Upper lobe of left lung (tissue), 4 donors: ENCODE measurements at regions not wholly inside any gene's neighbourhood (a gene's known extent, or its start where the extent isn't known, plus 50 kb on each side); places are given as distances from the start of the nearest gene placed in this dataset.

Experiments used
- CTCF ChIP-seq, 6 experiments: fragments of 450-650 bp in 4 of 6; fragments of 200-600 bp in 2 of 6; sonication (generic) in 2 of 6; IDR thresholded peaks; one replicate each; pipeline ENCODE4 v1.5.1; 2016 to 2019; ENCODE audit warnings: antibody characterized with exemption in 6 of 6
- EP300 ChIP-seq, 4 donors: sonication (generic); formaldehyde crosslinking; IDR thresholded peaks; one replicate each; pipeline ENCODE4 v1.5.1; 2017; ENCODE audit warnings: antibody characterized with exemption in 4 of 4, control low read depth in 2 of 4
- POLR2A ChIP-seq, 4 donors: fragments of 450-650 bp; IDR thresholded peaks; one replicate each; pipeline ENCODE4 v1.5.1; 2016 to 2017; ENCODE audit warnings: antibody characterized with exemption in 4 of 4, mild to moderate bottlenecking in 2 of 4
- POLR2AphosphoS5 ChIP-seq, 2 donors: sonication (generic); formaldehyde crosslinking; IDR thresholded peaks; one replicate each; pipeline ENCODE4 v1.5.1; 2017; ENCODE audit warnings: antibody characterized with exemption in 2 of 2

- TF ChIP-seq POLR2A (IDR thresholded peaks at IDR 0.05) (no peak), CTCF (IDR thresholded peaks at IDR 0.05) (no peak), POLR2AphosphoS5 (IDR thresholded peaks at IDR 0.05) (no peak), EP300 (IDR thresholded peaks at IDR 0.05) (no peak)
Observed at GRCh38 chr12:100061814-100062213, 77.1 kb upstream of the ANKS1B start.
